Glomerular visceral epithelial cell (primary cell): ENCODE measurements at regions not wholly inside any gene's neighbourhood (a gene's known extent, or its start where the extent isn't known, plus 50 kb on each side); places are given as distances from the start of the nearest gene placed in this dataset.
A peak's percentile ranks its signal among the peaks of the same experiment; 100 is the strongest.
"Not testable (repeated sequence)": the region's sequence is repeated elsewhere in the genome, so short reads cannot be mapped to it uniquely, and the experiment has no call there.

Experiments used
- DNase-seq: peaks from one replicate; pipeline ENCODE4 v3.0.0-alpha.2; 2016; ENCODE audit errors: extremely low spot score

DNA sequence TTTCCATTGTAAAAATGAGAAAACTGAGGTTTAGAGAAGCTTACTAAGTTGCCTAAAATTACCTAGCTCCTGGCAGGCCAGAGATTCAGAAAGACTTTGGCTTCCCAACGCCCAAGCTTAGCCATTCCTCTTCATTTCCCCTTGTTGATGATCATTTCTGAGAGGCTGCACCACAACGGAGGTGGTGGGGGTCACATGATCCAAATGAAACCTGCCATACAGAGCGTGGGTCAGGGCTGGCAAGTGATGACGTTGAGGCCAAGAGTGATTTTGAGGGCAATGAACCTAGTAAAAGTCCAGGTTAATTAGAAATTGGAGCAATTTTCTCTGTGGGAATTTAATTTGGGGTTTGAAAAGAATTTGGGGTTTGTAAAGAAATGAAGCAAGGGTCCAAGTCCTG, 109.9 kb downstream of the TMEM182 start:
- no peak for DNase-seq

DNA sequence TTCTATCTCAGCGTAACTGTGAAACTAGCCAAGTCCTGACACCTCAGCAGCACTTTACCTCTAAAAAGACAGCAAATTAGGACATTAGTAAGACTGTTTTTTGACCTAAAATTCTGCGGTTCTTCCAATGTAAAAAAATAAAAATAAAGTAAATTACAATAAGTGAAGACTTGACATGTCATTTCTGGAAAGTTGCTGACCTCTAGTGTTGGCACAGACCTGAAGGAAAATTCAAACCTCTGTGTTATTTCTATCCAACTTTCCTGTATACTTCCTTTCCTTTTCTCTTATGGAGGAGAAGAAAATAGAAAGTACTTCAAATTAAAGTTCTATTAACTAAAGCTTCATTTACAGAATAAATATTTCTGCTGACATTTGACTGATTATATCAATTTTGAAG, 110.6 kb downstream of the TMEM182 start:
- DNase-seq, result no peak

DNA sequence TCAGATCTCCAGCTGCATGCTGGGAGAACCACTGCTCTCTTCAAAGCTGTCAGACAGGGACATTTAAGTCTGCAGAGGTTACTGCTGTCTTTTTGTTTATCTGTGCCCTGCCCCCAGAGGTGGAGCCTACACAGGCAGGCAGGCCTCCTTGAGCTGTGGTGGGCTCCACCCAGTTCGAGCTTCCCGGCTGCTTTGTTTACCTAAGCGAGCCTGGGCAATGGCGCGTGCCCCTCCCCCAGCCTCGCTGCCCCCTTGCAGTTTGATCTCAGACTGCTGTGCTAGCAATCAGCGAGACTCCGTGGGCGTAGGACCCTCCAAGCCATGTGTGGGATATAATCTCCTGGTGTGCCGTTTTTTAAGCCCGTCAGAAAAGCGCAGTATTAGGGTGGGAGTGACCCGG, 117.7 kb downstream of the TMEM182 start:
- not testable (repeated sequence) for DNase-seq

DNA sequence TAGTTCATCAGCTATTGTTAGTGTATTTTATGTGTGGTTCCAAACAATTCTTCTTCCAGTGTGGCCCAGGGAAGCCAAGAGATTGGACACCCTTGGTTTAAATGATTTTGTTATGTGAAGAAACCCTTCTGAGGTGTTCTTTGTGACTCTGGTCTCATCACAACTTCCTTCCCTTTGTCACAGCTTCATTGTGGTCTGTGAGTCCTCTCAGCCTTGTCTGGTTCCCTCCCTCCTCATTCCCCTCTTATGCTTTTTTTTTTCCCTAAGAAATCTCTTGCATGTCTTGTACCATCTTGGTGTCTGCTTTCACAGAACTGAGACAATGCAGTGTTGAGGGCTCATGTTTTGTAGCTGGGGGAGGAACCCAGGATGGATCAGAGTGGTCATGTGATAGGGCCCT, 118.9 kb downstream of the TMEM182 start:
- DNase-seq, result no peak

DNA sequence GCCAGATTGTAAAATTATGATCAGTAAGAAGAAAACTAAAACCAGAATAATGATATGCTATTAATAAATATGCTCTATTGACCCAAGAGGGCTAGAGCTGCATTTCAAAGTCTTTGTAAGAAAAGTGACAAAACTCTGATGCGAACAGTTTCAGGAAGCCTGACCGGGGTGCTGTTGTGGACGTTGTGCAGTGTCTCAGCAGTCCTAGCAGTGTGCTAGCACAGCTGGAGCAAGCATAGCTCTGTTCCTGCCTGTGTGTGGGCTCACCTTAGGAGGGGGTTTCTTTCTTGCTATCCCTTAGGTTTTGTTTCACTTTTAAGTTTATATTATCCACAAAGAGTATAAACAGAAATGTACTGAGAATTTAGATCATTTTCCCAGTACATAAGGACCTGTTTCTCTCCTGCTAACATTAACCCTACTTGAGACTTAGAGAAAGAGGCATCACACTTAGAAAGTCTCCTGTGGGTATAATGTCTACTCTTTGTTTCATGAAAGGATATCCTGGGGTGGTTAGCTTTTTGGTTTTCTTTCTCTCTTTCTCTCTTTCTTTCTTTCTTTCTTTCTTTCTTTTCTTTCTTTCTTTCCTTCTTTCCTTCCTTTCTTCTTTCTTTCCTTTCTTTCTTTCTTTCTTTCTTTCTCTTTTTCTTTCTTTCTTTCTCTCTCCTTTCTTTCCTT, 124.5 kb downstream of the TMEM182 start:
- DNase-seq, result no peak

DNA sequence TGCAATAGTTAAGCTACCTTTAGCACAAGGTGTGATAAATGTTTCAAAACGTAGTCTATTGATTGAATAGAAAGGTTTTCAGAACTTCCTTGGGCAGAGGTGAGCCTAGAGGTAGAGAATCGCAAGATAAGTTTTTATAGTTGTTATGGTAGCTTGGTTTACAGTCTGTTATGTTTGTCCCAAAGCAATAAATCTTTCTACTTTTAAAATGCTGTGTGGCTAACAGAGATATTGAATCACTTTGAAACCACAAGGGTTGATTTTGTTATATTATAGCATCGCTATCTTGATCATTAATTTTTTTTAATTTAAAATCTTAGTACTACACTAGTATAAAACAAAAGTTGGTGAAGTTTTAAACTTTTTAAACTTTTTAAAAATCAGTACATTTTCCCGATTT, 126.7 kb downstream of the TMEM182 start:
- no peak for DNase-seq

DNA sequence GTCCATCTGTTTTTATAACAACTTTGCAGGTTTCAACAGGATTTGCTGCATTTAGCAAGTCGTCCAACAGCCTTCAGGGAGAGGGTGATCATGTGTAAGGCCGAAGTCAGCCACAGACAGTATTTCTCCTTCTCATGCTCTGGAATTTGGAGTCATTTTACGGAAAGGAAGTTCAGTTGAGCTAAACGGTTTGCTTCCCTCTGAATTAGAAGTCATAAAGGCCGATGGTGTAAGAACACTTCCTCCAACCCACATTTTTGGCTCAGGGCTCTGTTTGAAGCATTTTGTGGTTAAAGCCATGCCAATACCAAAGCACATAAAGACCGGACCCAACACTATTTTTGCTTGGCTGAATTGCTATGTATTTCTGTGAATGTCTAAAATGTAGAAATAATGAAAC, 129.5 kb downstream of the TMEM182 start:
- DNase-seq, result peak; percentile 28

DNA sequence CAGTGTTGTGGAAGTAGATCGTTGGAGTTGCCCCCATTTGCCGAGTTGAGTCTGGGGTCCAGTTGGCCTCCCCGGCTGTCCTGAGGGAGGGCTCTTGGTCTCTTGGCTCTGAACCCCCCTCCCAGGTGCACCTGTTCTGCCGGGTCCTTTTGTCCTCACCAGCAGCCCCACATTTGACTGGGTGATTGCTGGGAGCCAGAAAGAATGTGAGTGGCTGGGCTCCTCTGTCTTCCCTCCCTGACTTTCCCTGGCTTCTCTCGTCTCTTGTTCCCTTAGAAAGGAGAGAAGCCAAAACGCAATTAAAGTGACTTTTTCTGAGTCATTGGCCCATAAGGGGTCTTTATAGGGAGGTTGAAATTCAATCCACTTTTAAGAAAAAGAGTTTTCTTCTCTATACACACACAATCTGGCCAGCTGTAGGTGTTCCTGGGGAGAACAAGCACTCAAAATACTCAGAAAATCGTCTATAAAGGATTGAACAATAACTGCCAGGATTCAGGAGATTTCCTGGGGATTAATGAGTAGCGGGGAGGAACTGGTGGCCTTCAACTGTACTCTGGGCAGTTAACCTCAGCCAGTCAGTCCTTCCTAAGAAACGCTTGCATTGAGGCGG, 131.0 kb downstream of the TMEM182 start:
- no peak for DNase-seq

DNA sequence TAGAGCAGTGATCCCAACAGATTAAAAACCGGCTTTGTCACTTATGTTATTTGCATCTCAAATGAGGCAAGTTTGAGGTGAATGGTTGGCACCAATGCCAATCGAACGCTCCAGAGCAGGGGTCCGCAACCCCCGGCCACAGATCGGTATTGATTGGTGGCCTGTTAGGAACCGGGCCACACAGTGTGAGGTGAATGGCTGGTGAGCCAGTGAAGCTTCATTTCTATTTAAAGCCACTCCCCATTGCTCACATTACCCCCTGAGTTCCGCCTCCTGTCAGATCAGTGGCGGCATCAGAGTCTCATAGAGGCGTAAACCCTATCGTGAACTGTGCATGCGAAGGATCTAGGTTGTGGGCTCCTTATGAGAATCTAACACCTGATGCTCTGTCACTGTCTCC, 132.0 kb downstream of the TMEM182 start:
- no peak for DNase-seq

DNA sequence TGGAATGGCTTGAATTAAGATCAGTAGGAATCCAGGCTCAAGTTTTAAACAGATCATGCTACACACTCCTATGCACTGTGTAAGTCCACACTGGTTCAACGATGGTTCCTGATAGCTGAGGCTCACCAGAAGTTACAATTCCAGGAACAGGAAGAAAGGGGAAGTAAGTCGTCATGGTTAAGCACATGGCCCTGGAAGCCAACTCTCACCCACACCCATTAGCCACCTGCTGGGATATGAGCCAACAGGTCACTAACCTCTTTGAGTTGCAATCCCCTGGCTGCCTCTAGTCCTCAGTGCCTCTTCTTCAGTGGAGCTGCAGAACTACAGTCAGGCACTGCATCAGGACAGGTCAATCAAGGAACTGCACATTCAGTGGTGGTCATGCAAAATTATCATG, 133.5 kb downstream of the TMEM182 start:
- no peak for DNase-seq

DNA sequence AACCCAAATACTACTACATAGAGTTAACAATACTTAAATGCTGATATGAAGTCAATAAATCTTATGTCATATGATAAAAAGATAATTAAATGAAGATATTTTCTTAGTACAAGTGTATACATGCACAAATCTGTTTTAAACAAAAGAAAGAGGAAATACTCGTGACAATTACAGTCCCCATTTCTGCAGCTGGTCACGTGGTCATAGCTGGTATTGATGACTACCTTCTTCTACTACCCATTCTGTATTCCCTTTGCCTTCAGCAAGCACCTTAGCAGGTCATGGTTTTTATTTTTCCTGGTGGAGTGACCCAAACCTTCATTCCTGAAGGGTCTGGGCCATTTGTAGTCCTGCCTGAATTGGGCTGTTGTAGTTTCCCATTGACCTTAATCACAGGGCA, 147.4 kb downstream of the TMEM182 start:
- DNase-seq, result not testable (repeated sequence)

DNA sequence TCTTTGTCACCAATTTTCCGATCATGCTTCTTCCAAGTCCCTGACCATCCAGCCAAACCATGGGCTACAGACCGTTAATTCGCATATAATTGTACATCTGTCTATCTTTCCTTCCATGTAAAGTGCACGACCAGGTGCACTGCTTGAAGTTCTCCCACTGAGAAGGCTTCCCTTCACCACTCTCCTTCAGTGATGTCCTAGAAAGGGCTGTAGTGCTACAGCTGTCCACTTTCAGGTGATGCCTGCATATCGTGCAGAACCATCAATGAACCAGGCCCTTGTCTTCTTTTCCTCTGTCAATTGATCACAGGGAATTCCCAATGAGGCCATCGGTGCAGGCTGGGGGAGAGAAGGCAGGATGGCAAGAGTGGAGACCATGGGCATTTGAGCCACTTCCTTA, 148.9 kb downstream of the TMEM182 start:
- DNase-seq, result no peak

DNA sequence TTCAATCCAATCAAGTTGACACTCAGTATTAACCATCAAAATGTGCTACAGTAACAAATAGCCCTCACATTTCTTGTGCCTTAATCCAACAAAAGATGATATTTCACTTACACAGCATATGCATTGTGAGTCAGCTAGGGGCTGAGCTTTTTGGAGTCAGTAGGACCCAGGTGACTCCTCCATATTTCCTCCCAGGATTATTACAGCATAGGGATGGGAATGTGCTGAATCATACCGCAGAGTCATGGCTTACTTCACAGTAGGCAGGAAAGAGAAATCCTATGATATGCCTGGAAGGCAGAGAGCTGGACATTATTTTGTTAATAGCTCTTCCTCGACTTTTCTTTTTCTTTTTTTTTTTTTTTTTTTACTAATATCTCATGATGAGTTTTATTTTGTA, 153.3 kb downstream of the TMEM182 start:
- peak; percentile 73 for DNase-seq

DNA sequence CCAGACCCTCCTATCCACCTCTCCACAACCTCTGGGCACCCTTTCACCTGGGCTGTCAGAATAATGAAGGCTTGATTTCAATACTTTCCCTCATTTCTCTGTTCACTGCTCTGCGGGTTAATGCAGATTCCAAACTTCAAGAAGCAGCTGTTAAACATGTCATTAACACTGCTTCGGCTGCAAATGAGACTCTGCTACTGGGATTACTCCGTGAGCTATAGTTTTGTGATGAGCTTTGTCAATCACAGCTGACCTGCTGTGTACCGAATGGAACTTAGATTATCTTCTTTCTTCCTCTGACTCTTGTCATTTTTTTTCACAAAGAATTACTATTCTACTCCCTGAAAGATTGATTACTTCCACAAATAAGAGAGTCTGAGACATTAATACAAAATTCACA, 160.5 kb downstream of the TMEM182 start:
- DNase-seq, result no peak

DNA sequence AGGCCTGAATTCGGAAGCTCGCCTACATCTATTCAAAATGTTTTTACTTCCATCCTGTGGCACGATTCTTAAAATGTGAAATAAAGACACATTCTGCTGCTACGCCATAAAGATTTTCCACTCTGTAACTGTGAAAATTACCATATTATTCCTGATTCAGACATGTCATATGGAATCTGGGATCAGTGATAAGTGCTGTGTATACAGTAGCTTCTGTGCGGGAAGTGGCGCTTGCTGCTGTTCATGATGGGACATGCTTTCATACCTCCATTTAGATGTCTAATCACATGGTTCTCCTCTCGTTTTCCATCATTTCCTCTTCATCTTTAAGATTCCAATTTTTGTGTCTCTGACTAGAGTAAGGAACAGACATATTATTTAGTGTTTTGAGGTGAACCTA, 163.2 kb downstream of the TMEM182 start:
- no peak for DNase-seq

DNA sequence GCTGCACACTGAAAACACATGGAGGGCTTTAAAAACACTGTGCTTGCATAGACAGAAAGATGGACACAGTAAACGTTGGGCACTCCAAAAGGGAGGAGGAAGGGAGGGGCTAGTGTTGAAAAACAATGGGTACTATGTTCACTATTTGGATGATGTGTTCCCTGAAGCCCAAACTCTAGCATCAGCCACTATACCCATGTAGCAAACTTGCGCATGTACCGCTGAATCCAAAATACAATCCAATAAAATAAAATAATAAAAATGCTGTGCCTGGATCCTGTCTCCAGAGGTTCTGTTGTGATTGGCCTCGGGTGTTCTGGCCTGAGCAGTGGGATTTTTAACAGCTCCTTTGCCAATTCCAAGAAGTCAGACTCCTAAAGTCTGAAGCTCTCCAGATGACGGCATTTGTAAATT, 166.0 kb downstream of the TMEM182 start:
- no peak for DNase-seq

DNA sequence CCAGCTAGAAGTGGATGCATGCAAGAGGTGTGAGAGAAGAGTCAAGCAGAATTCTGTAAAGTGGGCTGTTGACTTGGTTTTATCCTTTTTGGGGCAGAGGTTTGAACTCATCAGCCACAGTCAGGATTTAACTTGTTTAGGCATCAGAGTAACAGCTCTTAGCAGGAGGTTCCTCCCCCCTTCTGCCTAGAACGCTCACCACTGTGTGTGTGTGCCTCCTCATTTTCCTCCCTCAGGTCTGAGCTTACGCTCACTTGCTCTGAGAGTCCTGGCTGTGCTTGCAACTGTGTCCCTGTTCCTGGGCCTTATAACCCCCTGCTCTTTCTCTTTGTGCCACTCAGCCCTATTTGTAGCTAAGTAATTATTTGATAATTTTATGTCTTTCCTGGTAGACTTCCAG, 167.9 kb downstream of the TMEM182 start:
- DNase-seq, result no peak

DNA sequence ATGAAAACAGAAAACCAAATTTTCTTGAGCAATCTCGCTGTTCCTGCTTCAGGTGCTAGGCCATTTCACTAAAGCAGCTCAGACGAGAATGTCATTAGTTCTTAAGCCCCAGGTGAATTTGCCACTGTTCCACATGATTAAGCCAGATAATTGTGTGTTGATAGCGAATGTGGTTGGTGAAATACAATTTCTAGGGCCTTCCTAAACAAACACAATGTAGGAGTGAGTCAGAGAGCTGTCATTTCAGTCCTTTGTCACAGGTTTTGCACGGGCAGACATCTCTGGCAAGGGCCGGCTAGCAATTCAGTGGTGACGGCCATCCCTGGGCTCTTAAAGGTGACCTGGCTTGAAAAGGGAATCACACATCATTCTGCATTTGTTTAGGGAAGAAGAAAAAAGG, 170.7 kb downstream of the TMEM182 start:
- DNase-seq, result no peak

DNA sequence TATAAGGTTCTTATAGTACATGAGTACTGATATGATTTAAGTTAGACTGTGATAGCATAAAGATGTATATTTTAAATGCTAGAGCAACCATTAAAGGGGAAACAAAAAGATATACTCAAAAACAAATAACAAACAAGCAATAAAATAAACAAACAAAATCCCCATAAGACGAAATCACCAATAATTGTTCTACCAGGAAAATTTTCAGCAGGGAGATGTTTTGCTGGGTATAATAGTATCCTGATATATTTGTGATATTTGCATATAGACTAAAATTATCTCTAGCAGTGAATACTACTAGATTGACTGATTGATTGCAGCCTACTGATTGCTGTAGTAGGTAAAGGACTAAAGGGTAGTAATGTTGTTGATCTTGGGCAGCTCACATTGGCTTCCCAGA, 177.4 kb downstream of the TMEM182 start:
- no peak for DNase-seq

DNA sequence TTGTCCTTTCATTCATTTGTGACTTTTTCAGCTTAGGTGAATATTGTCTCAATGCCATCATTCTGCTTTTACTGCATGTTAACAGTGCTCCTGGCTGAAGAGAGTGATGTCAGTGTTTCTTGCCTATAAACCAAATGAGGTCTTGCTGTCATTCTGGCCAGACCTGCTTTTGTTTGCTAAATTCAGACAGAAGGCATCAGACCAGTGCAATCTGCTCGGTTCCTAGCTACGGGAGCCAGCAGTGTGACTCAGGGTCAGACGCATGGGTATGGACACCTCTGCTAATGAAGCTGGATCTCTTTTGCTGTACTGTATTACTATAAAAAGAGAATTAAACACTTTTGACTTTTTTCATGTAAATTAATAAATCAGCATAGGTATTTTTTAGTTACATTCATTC, 178.9 kb downstream of the TMEM182 start:
- no peak for DNase-seq

DNA sequence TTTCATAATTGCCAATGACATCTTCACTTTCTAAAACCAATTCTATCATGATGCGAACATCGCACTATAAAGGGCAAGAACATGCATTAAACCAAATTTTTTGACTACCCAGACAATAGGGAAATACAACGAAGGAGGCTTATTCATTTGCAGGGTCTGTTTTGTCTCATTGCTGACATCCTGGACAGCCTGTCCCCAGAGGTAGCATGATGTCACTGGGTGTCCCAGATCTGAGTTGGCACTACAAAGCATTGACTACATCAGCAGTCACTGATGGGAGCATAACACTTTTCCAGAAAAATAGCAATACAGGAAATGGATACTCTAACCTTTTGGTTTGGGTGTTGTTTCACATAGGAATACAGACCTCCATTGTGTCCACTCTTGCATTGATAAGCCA, 180.3 kb downstream of the TMEM182 start:
- no peak for DNase-seq

DNA sequence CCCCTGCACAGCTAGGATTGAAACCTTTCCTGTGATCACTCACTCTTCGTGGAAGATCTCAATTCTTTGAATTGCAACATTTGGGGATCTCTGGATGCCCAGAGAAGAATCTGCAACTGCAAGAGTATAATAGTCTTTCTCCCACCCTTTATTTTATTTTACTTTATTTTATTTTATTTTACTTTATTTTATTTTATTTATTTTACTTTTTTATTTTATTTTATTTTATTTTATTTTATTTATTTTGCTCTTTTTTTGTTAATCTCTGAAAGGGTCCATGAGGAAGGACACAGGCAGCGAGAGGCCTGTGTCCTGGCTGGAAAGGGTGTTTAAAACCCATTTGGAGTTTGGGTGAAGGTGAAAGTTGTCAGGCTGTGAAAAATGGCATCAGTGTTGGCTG, 181.4 kb downstream of the TMEM182 start:
- DNase-seq, result no peak

DNA sequence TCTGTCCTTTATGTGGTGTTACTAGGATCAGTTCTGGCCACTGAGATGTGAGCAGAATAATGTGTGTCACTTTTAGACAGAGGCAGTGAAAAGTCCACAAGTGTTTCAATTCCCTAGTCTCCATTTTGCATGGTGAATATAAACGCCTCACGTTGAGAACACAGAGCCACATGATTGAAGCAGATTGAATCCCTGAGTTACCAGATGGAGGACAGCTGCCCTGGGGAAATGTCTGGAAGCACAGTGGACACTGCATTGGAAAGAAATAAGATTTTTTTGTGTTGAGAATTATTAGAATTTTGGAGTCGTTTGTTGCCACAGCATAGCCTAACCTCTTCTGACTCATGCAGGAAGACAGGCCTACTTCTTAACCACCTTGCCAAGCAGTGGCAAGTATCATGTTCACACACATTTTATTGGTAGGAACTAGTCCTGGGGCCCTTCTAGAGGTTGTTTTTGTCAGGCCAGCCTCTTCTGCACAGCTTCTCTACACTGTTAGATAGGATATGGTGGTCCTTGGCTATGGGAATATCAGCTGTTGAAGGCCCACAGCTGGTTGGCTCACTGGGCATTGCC, 188.6 kb downstream of the TMEM182 start:
- no peak for DNase-seq

DNA sequence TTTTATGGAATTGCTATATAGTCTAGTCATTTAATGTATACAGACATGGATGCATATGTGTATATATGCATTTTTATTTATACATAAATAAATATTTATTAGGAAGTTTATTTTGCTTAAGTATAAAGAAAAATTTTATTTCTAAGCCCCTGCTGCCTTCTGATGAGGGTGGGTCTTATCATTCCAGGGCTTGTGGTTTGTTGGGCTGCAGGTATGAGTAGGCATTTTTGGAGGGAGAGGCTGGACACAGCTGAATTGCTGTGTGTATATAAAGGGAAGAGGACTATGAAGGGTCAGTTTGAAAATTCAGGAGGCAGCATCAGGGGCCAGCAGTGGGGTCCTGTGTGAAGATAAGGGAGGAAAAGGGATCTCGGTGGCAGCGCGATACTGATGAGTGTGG, 189.4 kb downstream of the TMEM182 start:
- DNase-seq, result no peak
